Subcutaneous abdominal adipose tissue (tissue), 5 donors: ENCODE measurements at regions not wholly inside any gene's neighbourhood (a gene's known extent, or its start where the extent isn't known, plus 50 kb on each side); places are given as distances from the start of the nearest gene placed in this dataset.
"Not testable (repeated sequence)": the region's sequence is repeated elsewhere in the genome, so short reads cannot be mapped to it uniquely, and the experiment has no call there.

Experiments
- H3K27ac ChIP-seq: one replicate; pipeline ENCODE4 v1.7.0; 2013; ENCODE audit warnings: low read depth, mild to moderate bottlenecking, inconsistent platforms, low read length, moderate library complexity
- H3K27me3 ChIP-seq, 5 donors: one replicate each; pipeline ENCODE4 v1.7.0; 2013; ENCODE audit warnings: low read length in 5 of 5, inconsistent platforms in 1 of 5; ENCODE audit not compliant: control insufficient read depth in 5 of 5, insufficient read depth in 4 of 5
- H3K36me3 ChIP-seq, 5 donors: one replicate each; pipeline ENCODE4 v1.7.0; 2013; ENCODE audit warnings: low read length in 5 of 5; ENCODE audit not compliant: control insufficient read depth in 5 of 5, insufficient read depth in 5 of 5
- H3K4me1 ChIP-seq, 5 donors: one replicate each; pipeline ENCODE4 v1.7.0; 2013; ENCODE audit warnings: low read length in 5 of 5, mild to moderate bottlenecking in 3 of 5, moderate library complexity in 1 of 5; ENCODE audit not compliant: control insufficient read depth in 5 of 5, insufficient read depth in 5 of 5
- H3K4me3 ChIP-seq, 5 donors: one replicate each; pipeline ENCODE4 v1.7.0; 2013; ENCODE audit warnings: low read length in 5 of 5, low read depth in 1 of 5
- H3K9ac ChIP-seq, 5 donors: one replicate each; pipeline ENCODE4 v1.7.0; 2013; ENCODE audit warnings: low read length in 5 of 5, mild to moderate bottlenecking in 4 of 5, moderate library complexity in 3 of 5
- H3K9me3 ChIP-seq, 5 donors: one replicate each; pipeline ENCODE4 v1.7.0; 2013; ENCODE audit warnings: low read length in 5 of 5; ENCODE audit not compliant: control insufficient read depth in 5 of 5
- donor health status: healthy.
- donor health status: healthy.
- donor health status: healthy.
- donor health status: healthy.
- donor health status: healthy.

- H3K27ac ChIP-seq, H3K36me3 ChIP-seq, H3K27me3 ChIP-seq, H3K4me3 ChIP-seq, H3K9ac ChIP-seq, H3K9me3 ChIP-seq: not testable (repeated sequence)
- H3K4me1 ChIP-seq = peaks cover 0 to 15% (median 11%) of the 10 kb centered on the region in 5 donors
Measured at GRCh38 chr12:79995385-79996084, 60.6 kb upstream of the PPP1R12A start.

- H3K4me3 ChIP-seq = no peak overlapping the region
- H3K4me1 ChIP-seq = peaks cover 0 to 15% (median 11%) of the 10 kb centered on the region in 5 donors
- H3K9ac ChIP-seq = no peak overlapping the region
- no peaks in the 10 kb centered on the region for H3K9me3 ChIP-seq
- H3K27ac ChIP-seq = no peak overlapping the region
- H3K36me3 ChIP-seq = no peaks in the 10 kb centered on the region
- no peaks in the 10 kb centered on the region for H3K27me3 ChIP-seq
Measured at GRCh38 chr12:79993106-79993862, 58.4 kb upstream of the PPP1R12A start.

- no peaks in the 10 kb centered on the region for H3K36me3 ChIP-seq
- no peak overlapping the region for H3K27ac ChIP-seq
- peaks cover 0 to 5% (median 2%) of the 10 kb centered on the region in 5 donors for H3K4me1 ChIP-seq
- H3K9ac ChIP-seq = no peak overlapping the region
- H3K9me3 ChIP-seq = no peaks in the 10 kb centered on the region
- no peaks in the 10 kb centered on the region for H3K27me3 ChIP-seq
- no peak overlapping the region for H3K4me3 ChIP-seq
Measured at GRCh38 chr12:79991586-79991985, 56.7 kb upstream of the PPP1R12A start.

GRCh38 chr12:79990509-79991338 lies 55.8 kb upstream of the PPP1R12A start:
- not testable (repeated sequence) for H3K9me3 ChIP-seq, H3K36me3 ChIP-seq, H3K4me3 ChIP-seq, H3K9ac ChIP-seq, H3K27ac ChIP-seq, H3K4me1 ChIP-seq, H3K27me3 ChIP-seq

GRCh38 chr12:79988368-79988767 lies 53.5 kb upstream of the PPP1R12A start:
- Histone ChIP-seq H3K36me3 (no peaks in the 10 kb centered on the region), H3K9ac (no peak overlapping the region), H3K27me3 (no peaks in the 10 kb centered on the region), H3K4me3 (no peak overlapping the region), H3K27ac (no peak overlapping the region), H3K9me3 (no peaks in the 10 kb centered on the region), H3K4me1 (peaks cover 0 to 4% (median 2%) of the 10 kb centered on the region in 5 donors)

GRCh38 chr12:79987731-79988130 lies 52.8 kb upstream of the PPP1R12A start:
- Histone ChIP-seq H3K4me3 (no peak overlapping the region), H3K27me3 (no peaks in the 10 kb centered on the region), H3K9me3 (no peaks in the 10 kb centered on the region), H3K9ac (no peak overlapping the region), H3K4me1 (peaks cover 0 to 4% (median 2%) of the 10 kb centered on the region in 5 donors), H3K27ac (no peak overlapping the region), H3K36me3 (no peaks in the 10 kb centered on the region)
